Loucy (cell line): ENCODE measurements at regions not wholly inside any gene's neighbourhood (a gene's known extent, or its start where the extent isn't known, plus 50 kb on each side); places are given as distances from the start of the nearest gene placed in this dataset.

Experiments used
- EZH2phosphoT487 ChIP-seq: fragments of 200-600 bp; IDR thresholded peaks from 2 replicates; pipeline ENCODE4 v1.6.1; 2018; ENCODE audit warnings: antibody characterized with exemption, mild to moderate bottlenecking, moderate library complexity, borderline replicate concordance
- TF ChIP-seq, protein P1 (sequence below): fragments of 200-600 bp; sonication (generic); conservative IDR thresholded peaks from 2 replicates; pipeline ENCODE4 v1.5.1; 2014; ENCODE audit warnings: mild to moderate bottlenecking, antibody characterized with exemption, low read length

DNA sequence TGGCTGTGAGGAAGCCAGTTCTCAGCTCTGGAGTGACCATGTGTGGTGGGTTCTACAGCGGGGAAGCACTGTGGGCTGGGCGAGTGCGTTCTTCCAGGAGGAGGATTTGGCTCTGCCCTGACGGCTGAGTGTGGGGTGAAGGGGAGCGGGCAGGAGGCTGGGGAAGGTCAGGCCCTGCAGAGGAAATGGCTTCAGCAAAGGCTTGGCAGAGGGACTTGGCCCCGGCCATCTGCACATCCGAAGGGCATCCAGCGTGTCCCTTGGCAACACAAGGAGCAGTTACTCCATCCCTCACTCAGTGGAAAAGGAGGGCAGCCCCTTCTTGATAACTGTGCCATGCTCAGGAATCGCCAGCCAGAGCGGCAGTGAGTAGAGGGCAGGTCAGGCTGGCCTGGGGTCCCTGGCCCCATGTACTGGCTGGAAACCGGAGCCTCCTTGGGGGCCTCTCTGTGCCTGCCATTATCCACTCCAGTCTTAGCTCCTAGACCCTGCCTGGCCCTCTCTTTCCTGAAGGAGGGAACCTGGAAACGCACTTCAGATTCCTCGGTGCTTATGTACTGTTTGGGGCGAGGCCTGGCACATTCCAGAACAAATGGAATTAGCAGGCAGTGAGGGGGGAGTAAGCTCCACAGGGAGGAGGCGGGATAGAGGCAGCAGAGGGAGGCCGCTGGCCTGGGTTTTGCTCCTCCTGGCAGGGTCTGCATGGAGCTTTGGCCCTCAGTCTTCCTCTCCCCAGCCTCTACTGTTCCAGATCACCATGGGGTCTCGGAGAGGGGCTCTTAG is 133.6 kb upstream of the NCOR2 start:
- TF ChIP-seq, protein P1, sequence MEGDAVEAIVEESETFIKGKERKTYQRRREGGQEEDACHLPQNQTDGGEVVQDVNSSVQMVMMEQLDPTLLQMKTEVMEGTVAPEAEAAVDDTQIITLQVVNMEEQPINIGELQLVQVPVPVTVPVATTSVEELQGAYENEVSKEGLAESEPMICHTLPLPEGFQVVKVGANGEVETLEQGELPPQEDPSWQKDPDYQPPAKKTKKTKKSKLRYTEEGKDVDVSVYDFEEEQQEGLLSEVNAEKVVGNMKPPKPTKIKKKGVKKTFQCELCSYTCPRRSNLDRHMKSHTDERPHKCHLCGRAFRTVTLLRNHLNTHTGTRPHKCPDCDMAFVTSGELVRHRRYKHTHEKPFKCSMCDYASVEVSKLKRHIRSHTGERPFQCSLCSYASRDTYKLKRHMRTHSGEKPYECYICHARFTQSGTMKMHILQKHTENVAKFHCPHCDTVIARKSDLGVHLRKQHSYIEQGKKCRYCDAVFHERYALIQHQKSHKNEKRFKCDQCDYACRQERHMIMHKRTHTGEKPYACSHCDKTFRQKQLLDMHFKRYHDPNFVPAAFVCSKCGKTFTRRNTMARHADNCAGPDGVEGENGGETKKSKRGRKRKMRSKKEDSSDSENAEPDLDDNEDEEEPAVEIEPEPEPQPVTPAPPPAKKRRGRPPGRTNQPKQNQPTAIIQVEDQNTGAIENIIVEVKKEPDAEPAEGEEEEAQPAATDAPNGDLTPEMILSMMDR: no peak
- no peak for TF ChIP-seq EZH2phosphoT487
